ENCODE measurements at regions not wholly inside any gene's neighbourhood (a gene's known extent, or its start where the extent isn't known, plus 50 kb on each side); places are given as distances from the start of the nearest gene placed in this dataset.

GRCh38 chr12:83889745-83890144 lies 1022.9 kb downstream of the SLC6A15 start:
- TF ChIP-seq CTCF (IDR thresholded peaks at IDR 0.05; ENCODE audit: control extremely low read depth in 1 of 3, insufficient read depth in 1 of 3, low read depth in 1 of 3, low read length in 3 of 3) (no peak), JUND (IDR thresholded peaks at IDR 0.05; ENCODE audit: low read length) (no peak), ZNF274 (IDR thresholded peaks at IDR 0.05; ENCODE audit: borderline replicate concordance, extremely low read depth, low read length) (no peak), MAX (IDR thresholded peaks at IDR 0.05) (no peak), POLR2A (IDR thresholded peaks at IDR 0.05; ENCODE audit: control extremely low read depth in 1 of 2, low read depth in 2 of 2, low read length in 2 of 2) (no peak), MAFK (IDR thresholded peaks at IDR 0.05; ENCODE audit: low read depth, low read length) (no peak), CREB1 (IDR thresholded peaks at IDR 0.05) (no peak), CEBPB (IDR thresholded peaks at IDR 0.05; ENCODE audit: low read depth, low read length) (no peak), TEAD4 (IDR thresholded peaks at IDR 0.05; ENCODE audit: low read depth, low read length) (no peak), SIN3A (conservative IDR thresholded peaks at IDR 0.05 in 1 of 2, IDR thresholded peaks at IDR 0.05 in 1 of 2; ENCODE audit: low read depth in 1 of 2, low read length in 2 of 2) (no peak), POLR2AphosphoS5 (IDR thresholded peaks at IDR 0.05; ENCODE audit: low read depth, low read length) (no peak)

Data from H1 (cell line).